ENCODE measurements at regions not wholly inside any gene's neighbourhood (a gene's known extent, or its start where the extent isn't known, plus 50 kb on each side); places are given as distances from the start of the nearest gene placed in this dataset.

- TF ChIP-seq, protein P1, sequence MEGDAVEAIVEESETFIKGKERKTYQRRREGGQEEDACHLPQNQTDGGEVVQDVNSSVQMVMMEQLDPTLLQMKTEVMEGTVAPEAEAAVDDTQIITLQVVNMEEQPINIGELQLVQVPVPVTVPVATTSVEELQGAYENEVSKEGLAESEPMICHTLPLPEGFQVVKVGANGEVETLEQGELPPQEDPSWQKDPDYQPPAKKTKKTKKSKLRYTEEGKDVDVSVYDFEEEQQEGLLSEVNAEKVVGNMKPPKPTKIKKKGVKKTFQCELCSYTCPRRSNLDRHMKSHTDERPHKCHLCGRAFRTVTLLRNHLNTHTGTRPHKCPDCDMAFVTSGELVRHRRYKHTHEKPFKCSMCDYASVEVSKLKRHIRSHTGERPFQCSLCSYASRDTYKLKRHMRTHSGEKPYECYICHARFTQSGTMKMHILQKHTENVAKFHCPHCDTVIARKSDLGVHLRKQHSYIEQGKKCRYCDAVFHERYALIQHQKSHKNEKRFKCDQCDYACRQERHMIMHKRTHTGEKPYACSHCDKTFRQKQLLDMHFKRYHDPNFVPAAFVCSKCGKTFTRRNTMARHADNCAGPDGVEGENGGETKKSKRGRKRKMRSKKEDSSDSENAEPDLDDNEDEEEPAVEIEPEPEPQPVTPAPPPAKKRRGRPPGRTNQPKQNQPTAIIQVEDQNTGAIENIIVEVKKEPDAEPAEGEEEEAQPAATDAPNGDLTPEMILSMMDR (IDR thresholded peaks at IDR 0.05), result no peak
- TF ChIP-seq POLR2AphosphoS5 (IDR thresholded peaks at IDR 0.05) (no peak), POLR2A (IDR thresholded peaks at IDR 0.05) (no peak)
These were observed 186.0 kb upstream of the ADRA1B start for GRCh38 chr5:159730285-159730684.
